ENCODE measurements at regions not wholly inside any gene's neighbourhood (a gene's known extent, or its start where the extent isn't known, plus 50 kb on each side); places are given as distances from the start of the nearest gene placed in this dataset.
"Not testable (repeated sequence)": the region's sequence is repeated elsewhere in the genome, so short reads cannot be mapped to it uniquely, and the experiment has no call there.

- Histone ChIP-seq H3K27ac (ENCODE audit: low read depth, low read length, severe bottlenecking) (no peak overlapping the region), H3K4me3 (ENCODE audit: extremely low read depth, insufficient read depth, low read length, poor library complexity, severe bottlenecking) (no peak overlapping the region), H3K9me3 (ENCODE audit: control insufficient read depth, low read length) (no peaks in the 10 kb centered on the region), H3K4me1 (ENCODE audit: control insufficient read depth, insufficient read depth, low read length, poor library complexity, severe bottlenecking) (no peaks in the 10 kb centered on the region), H3K36me3 (ENCODE audit: control insufficient read depth, insufficient read depth, low read length) (no peaks in the 10 kb centered on the region)
- no CpG with 5 or more reads among the region's 1 CpG for WGBS, 2 experiments (ENCODE audit: insufficient coverage in 2 of 2)
Measured at GRCh38 chr1:238944028-238944427, 442.3 kb upstream of the CHRM3 start.

GRCh38 chr1:238927899-238928298 is 458.5 kb upstream of the CHRM3 start:
- no peaks in the 10 kb centered on the region for H3K36me3 ChIP-seq (ENCODE audit: control insufficient read depth, insufficient read depth, low read length)
- no peak overlapping the region for H3K27ac ChIP-seq (ENCODE audit: low read depth, low read length, severe bottlenecking)
- no peaks in the 10 kb centered on the region for H3K4me1 ChIP-seq (ENCODE audit: control insufficient read depth, insufficient read depth, low read length, poor library complexity, severe bottlenecking)
- WGBS, 2 experiments (ENCODE audit: insufficient coverage in 2 of 2), result 80% methylated on average over 1 of the region's 1 CpG
- peaks cover 15% of the 10 kb centered on the region for H3K9me3 ChIP-seq (ENCODE audit: control insufficient read depth, low read length)
- no peak overlapping the region for H3K4me3 ChIP-seq (ENCODE audit: extremely low read depth, insufficient read depth, low read length, poor library complexity, severe bottlenecking)

- H3K9me3 ChIP-seq (ENCODE audit: control insufficient read depth, low read length), result no peaks in the 10 kb centered on the region
- no peak overlapping the region for H3K4me3 ChIP-seq (ENCODE audit: extremely low read depth, insufficient read depth, low read length, poor library complexity, severe bottlenecking)
- H3K4me1 ChIP-seq (ENCODE audit: control insufficient read depth, insufficient read depth, low read length, poor library complexity, severe bottlenecking), result no peaks in the 10 kb centered on the region
- H3K27ac ChIP-seq (ENCODE audit: low read depth, low read length, severe bottlenecking), result no peak overlapping the region
- H3K36me3 ChIP-seq (ENCODE audit: control insufficient read depth, insufficient read depth, low read length), result no peaks in the 10 kb centered on the region
- 89 to 100% methylated on average over 1 of the region's 4 CpGs for WGBS, 2 experiments (ENCODE audit: insufficient coverage in 2 of 2)
Measured at GRCh38 chr1:238916828-238917227, 469.5 kb upstream of the CHRM3 start.

- Histone ChIP-seq H3K36me3 (ENCODE audit: control insufficient read depth, insufficient read depth, low read length) (no peaks in the 10 kb centered on the region), H3K4me1 (ENCODE audit: control insufficient read depth, insufficient read depth, low read length, poor library complexity, severe bottlenecking) (no peaks in the 10 kb centered on the region), H3K4me3 (ENCODE audit: extremely low read depth, insufficient read depth, low read length, poor library complexity, severe bottlenecking) (no peak overlapping the region), H3K9me3 (ENCODE audit: control insufficient read depth, low read length) (no peaks in the 10 kb centered on the region), H3K27ac (ENCODE audit: low read depth, low read length, severe bottlenecking) (no peak overlapping the region)
- 71 to 100% methylated on average over 1 of the region's 1 CpG for WGBS, 2 experiments (ENCODE audit: insufficient coverage in 2 of 2)
Measured at GRCh38 chr1:238914346-238914745, 472.0 kb upstream of the CHRM3 start.

GRCh38 chr1:238913210-238913609 is 473.2 kb upstream of the CHRM3 start:
- Histone ChIP-seq H3K27ac (ENCODE audit: low read depth, low read length, severe bottlenecking) (no peak overlapping the region), H3K4me3 (ENCODE audit: extremely low read depth, insufficient read depth, low read length, poor library complexity, severe bottlenecking) (no peak overlapping the region), H3K36me3 (ENCODE audit: control insufficient read depth, insufficient read depth, low read length) (no peaks in the 10 kb centered on the region), H3K4me1 (ENCODE audit: control insufficient read depth, insufficient read depth, low read length, poor library complexity, severe bottlenecking) (no peaks in the 10 kb centered on the region), H3K9me3 (ENCODE audit: control insufficient read depth, low read length) (no peaks in the 10 kb centered on the region)
- WGBS, 2 experiments (ENCODE audit: insufficient coverage in 2 of 2), result 95% methylated on average over 1 of the region's 2 CpGs; no CpG with 5 or more reads in 1 of the 2 experiments

- H3K9me3 ChIP-seq (ENCODE audit: control insufficient read depth, low read length), result no peaks in the 10 kb centered on the region
- no CpG with 5 or more reads among the region's 1 CpG for WGBS, 2 experiments (ENCODE audit: insufficient coverage in 2 of 2)
- H3K27ac ChIP-seq (ENCODE audit: low read depth, low read length, severe bottlenecking), result no peak overlapping the region
- no peak overlapping the region for H3K4me3 ChIP-seq (ENCODE audit: extremely low read depth, insufficient read depth, low read length, poor library complexity, severe bottlenecking)
- no peaks in the 10 kb centered on the region for H3K36me3 ChIP-seq (ENCODE audit: control insufficient read depth, insufficient read depth, low read length)
- no peaks in the 10 kb centered on the region for H3K4me1 ChIP-seq (ENCODE audit: control insufficient read depth, insufficient read depth, low read length, poor library complexity, severe bottlenecking)
Measured at GRCh38 chr1:238912148-238912547, 474.2 kb upstream of the CHRM3 start.

GRCh38 chr1:238902752-238903151 is 483.6 kb upstream of the CHRM3 start:
- 90 to 92% methylated on average over 5 to 6 of the region's 8 CpGs for WGBS, 2 experiments (ENCODE audit: insufficient coverage in 2 of 2)
- not testable (repeated sequence) for H3K4me1 ChIP-seq (ENCODE audit: control insufficient read depth, insufficient read depth, low read length, poor library complexity, severe bottlenecking)

GRCh38 chr1:238900334-238900865 is 486.0 kb upstream of the CHRM3 start:
- no peak overlapping the region for H3K4me3 ChIP-seq (ENCODE audit: extremely low read depth, insufficient read depth, low read length, poor library complexity, severe bottlenecking)
- no peaks in the 10 kb centered on the region for H3K36me3 ChIP-seq (ENCODE audit: control insufficient read depth, insufficient read depth, low read length)
- 79 to 91% methylated on average over 4 to 7 of the region's 8 CpGs for WGBS, 2 experiments (ENCODE audit: insufficient coverage in 2 of 2)
- no peaks in the 10 kb centered on the region for H3K4me1 ChIP-seq (ENCODE audit: control insufficient read depth, insufficient read depth, low read length, poor library complexity, severe bottlenecking)
- H3K27ac ChIP-seq (ENCODE audit: low read depth, low read length, severe bottlenecking), result no peak overlapping the region
- no peaks in the 10 kb centered on the region for H3K9me3 ChIP-seq (ENCODE audit: control insufficient read depth, low read length)

More at GRCh38 chr1:238902752-238903151, 483.6 kb upstream of the CHRM3 start:
- not testable (repeated sequence) for H3K27ac ChIP-seq (ENCODE audit: low read depth, low read length, severe bottlenecking); H3K36me3 ChIP-seq (ENCODE audit: control insufficient read depth, insufficient read depth, low read length); H3K4me3 ChIP-seq (ENCODE audit: extremely low read depth, insufficient read depth, low read length, poor library complexity, severe bottlenecking); H3K9me3 ChIP-seq (ENCODE audit: control insufficient read depth, low read length)

GRCh38 chr1:238898856-238899255 is 487.5 kb upstream of the CHRM3 start:
- Histone ChIP-seq H3K4me3 (ENCODE audit: extremely low read depth, insufficient read depth, low read length, poor library complexity, severe bottlenecking) (no peak overlapping the region), H3K9me3 (ENCODE audit: control insufficient read depth, low read length) (no peaks in the 10 kb centered on the region), H3K4me1 (ENCODE audit: control insufficient read depth, insufficient read depth, low read length, poor library complexity, severe bottlenecking) (no peaks in the 10 kb centered on the region), H3K27ac (ENCODE audit: low read depth, low read length, severe bottlenecking) (no peak overlapping the region), H3K36me3 (ENCODE audit: control insufficient read depth, insufficient read depth, low read length) (no peaks in the 10 kb centered on the region)

GRCh38 chr1:238895911-238896310 is 490.5 kb upstream of the CHRM3 start:
- Histone ChIP-seq H3K36me3 (ENCODE audit: control insufficient read depth, insufficient read depth, low read length) (no peaks in the 10 kb centered on the region), H3K27ac (ENCODE audit: low read depth, low read length, severe bottlenecking) (no peak overlapping the region), H3K9me3 (ENCODE audit: control insufficient read depth, low read length) (no peaks in the 10 kb centered on the region), H3K4me3 (ENCODE audit: extremely low read depth, insufficient read depth, low read length, poor library complexity, severe bottlenecking) (no peak overlapping the region), H3K4me1 (ENCODE audit: control insufficient read depth, insufficient read depth, low read length, poor library complexity, severe bottlenecking) (no peaks in the 10 kb centered on the region)
- 90% methylated on average over 2 of the region's 2 CpGs; no CpG with 5 or more reads in 1 of the 2 experiments for WGBS, 2 experiments (ENCODE audit: insufficient coverage in 2 of 2)

GRCh38 chr1:238892612-238893011 is 493.8 kb upstream of the CHRM3 start:
- H3K9me3 ChIP-seq (ENCODE audit: control insufficient read depth, low read length), result no peaks in the 10 kb centered on the region
- 70 to 80% methylated on average over 3 of the region's 4 CpGs for WGBS, 2 experiments (ENCODE audit: insufficient coverage in 2 of 2)
- H3K4me3 ChIP-seq (ENCODE audit: extremely low read depth, insufficient read depth, low read length, poor library complexity, severe bottlenecking), result no peak overlapping the region
- no peaks in the 10 kb centered on the region for H3K36me3 ChIP-seq (ENCODE audit: control insufficient read depth, insufficient read depth, low read length)
- H3K27ac ChIP-seq (ENCODE audit: low read depth, low read length, severe bottlenecking), result no peak overlapping the region
- H3K4me1 ChIP-seq (ENCODE audit: control insufficient read depth, insufficient read depth, low read length, poor library complexity, severe bottlenecking), result no peaks in the 10 kb centered on the region
